ENCODE measurements at regions not wholly inside any gene's neighbourhood (a gene's known extent, or its start where the extent isn't known, plus 50 kb on each side); places are given as distances from the start of the nearest gene placed in this dataset.
"Not testable (repeated sequence)": the region's sequence is repeated elsewhere in the genome, so short reads cannot be mapped to it uniquely, and the experiment has no call there.

DNA sequence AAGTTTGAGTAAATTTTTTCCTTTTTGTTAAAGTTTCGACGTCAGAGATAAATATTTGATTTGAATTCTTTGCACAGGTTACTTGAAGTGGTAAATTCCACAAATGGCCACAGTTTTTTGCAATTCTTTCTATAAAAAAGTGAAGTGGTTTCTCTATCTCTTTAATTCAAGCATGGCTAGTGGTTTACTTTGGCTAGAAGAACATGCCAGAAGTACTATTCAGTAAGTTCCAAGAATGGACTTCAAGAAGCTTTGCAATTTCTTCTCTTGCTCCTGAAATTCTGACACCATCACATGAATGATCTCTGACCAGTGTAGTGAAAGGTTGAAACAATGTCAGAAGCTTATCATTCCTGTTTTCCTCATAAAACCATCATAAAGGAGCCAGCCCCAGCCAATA is 55.7 kb upstream of the RNPC3 start:
- no peak for DNase-seq (ENCODE audit: low spot score)

- DNase-seq (ENCODE audit: low spot score): no peak
These were observed 58.4 kb upstream of the RNPC3 start for GRCh38 chr1:103467100-103467499.

GRCh38 chr1:103461161-103462105 is 64.1 kb upstream of the RNPC3 start:
- peak; percentile 33 for DNase-seq (ENCODE audit: low spot score)

GRCh38 chr1:103460511-103460910 is 65.0 kb upstream of the RNPC3 start:
- no peak for DNase-seq (ENCODE audit: low spot score)

- peak; percentile 23 for DNase-seq (ENCODE audit: low spot score)
These were observed 66.2 kb upstream of the RNPC3 start for GRCh38 chr1:103459346-103459745.

GRCh38 chr1:103457886-103458455 is 67.5 kb upstream of the RNPC3 start:
- no peak for DNase-seq (ENCODE audit: low spot score)

GRCh38 chr1:103448560-103448959 is 76.9 kb upstream of the RNPC3 start:
- DNase-seq (ENCODE audit: low spot score): no peak

- no peak for DNase-seq (ENCODE audit: low spot score)
These were observed 78.0 kb upstream of the RNPC3 start for GRCh38 chr1:103447471-103447870.

- DNase-seq (ENCODE audit: low spot score): no peak
These were observed 84.2 kb upstream of the RNPC3 start for GRCh38 chr1:103441342-103441741.

- not testable (repeated sequence) for DNase-seq (ENCODE audit: low spot score)
These were observed 88.9 kb upstream of the RNPC3 start for GRCh38 chr1:103436568-103437100.

DNA sequence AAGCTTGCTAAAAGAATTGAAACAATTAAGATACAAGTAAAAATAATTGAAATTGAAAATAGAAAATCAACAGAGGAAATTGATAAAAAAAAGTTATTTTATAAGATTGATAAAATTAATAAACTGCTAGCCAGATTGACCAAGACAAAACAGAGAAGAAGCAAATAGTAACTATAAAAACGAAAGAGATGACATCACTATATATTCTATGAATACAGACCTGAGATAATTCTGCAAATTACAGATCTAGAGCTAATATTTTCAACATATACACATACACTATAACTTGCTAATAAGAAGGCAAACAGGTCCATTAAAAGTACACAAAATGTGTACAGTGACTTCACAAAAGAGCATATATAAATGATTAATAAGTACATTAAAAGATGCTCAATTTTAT is 90.1 kb upstream of the RNPC3 start:
- no peak for DNase-seq (ENCODE audit: low spot score)

GRCh38 chr1:103424650-103425049 is 100.8 kb upstream of the RNPC3 start:
- no peak for DNase-seq (ENCODE audit: low spot score)

- no peak for DNase-seq (ENCODE audit: low spot score)
These were observed 108.7 kb upstream of the RNPC3 start for GRCh38 chr1:103416681-103417286.

- DNase-seq (ENCODE audit: low spot score): no peak
These were observed 137.6 kb upstream of the RNPC3 start for GRCh38 chr1:103387898-103388297.

- no peak for DNase-seq (ENCODE audit: low spot score)
These were observed 151.5 kb upstream of the RNPC3 start for GRCh38 chr1:103373991-103374390.

DNA sequence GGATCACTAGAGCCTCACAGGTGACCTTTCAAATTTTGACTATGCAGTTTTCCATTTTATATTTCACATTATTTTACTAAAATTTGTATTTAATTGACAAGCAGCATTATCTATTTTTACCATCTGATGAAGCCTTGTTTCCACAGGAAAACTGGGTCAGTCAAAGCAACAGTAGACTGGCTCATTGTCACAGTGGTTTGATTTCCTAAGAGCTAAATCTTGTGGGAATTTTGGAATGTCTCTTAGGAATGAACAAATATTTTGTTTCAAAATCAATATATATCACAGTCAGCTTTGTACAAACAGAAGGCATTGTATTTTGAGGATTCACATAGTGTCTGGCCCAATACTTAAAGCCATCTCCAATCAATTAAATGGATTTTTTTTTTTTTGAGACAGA is 152.6 kb upstream of the RNPC3 start:
- no peak for DNase-seq (ENCODE audit: low spot score)

GRCh38 chr1:103371234-103371633 is 154.3 kb upstream of the RNPC3 start:
- no peak for DNase-seq (ENCODE audit: low spot score)

- no peak for DNase-seq (ENCODE audit: low spot score)
These were observed 158.3 kb upstream of the RNPC3 start for GRCh38 chr1:103367186-103367585.

DNA sequence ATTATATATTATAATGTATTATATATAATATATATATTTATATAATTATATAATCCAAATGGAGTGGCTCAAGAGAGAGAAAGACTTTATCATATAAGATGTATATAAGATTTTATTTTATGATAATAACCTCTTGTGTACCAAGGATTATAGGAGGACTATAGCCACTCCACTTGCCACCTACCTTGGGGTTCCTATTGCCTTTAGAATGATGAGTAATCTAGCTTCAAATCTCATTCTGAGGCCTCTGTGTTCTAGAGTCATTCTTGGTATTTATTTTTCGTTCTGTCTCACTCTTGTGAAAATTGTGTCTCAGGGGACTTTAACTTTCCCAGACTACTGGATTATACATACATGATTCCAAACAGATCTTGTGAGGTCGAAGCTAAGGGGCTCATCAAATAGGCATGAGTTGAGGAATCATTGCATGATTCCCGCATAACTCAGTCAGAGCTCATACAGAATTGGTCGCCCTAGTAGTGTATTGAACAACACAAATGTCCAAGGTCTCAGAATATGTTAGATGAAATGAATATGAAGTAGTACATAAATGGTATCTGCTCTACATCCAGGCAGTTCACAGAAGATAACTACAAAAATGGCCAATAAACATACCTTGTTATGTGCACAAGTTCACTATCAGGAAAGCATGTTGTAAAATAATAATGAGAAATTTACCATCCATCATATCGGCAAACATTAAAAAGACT is 159.5 kb upstream of the RNPC3 start:
- no peak for DNase-seq (ENCODE audit: low spot score)

DNA sequence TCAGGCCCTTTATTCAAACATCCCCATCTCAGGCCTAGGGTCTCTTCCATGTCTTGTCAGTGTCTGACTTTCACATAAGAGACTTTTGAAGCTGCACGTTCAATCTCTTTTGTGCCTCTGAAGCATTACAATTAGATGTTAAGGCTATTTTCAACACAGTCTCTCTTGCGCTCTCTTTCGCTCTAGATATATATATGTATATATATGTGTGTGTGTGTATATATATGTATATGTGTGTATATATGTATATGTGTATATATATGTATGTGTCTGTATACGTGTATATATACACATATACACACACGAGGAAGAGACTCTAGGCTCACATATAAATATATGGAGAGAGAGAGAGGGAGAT is 162.5 kb upstream of the RNPC3 start:
- no peak for DNase-seq (ENCODE audit: low spot score)

DNA sequence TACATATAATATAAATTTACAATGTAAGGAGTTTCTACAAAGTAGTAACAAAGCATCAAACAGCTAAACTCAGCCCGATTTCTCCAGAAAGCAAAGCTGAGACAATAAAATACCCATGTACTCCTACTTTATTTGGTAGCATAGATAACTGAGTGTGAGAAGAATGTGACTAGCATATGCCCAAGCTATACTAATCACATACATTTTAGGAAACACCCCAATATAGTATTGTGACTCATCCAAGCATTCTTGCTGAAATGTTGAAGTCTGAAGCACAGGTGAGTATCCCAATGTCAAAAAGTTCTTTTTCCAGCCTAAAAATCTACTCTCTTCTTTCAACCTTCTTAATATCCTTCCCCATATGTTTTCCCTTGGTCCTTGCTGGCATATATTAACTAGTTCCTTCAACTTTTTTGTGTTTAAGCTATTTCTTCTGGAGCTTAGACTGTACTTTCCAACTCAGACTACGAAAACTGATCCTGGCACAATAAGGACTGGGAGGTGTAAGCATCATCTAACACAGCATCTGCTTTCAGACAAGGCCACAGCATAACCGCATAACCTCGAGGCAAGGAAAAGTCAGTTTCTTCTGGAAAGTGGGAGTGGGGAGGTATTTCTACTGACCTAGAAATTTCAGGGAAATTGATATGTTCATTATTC is 163.0 kb upstream of the RNPC3 start:
- DNase-seq (ENCODE audit: low spot score): no peak

- no peak for DNase-seq (ENCODE audit: low spot score)
These were observed 172.1 kb upstream of the RNPC3 start for GRCh38 chr1:103353391-103353790.
